ENCODE measurements at regions not wholly inside any gene's neighbourhood (a gene's known extent, or its start where the extent isn't known, plus 50 kb on each side); places are given as distances from the start of the nearest gene placed in this dataset.

DNA sequence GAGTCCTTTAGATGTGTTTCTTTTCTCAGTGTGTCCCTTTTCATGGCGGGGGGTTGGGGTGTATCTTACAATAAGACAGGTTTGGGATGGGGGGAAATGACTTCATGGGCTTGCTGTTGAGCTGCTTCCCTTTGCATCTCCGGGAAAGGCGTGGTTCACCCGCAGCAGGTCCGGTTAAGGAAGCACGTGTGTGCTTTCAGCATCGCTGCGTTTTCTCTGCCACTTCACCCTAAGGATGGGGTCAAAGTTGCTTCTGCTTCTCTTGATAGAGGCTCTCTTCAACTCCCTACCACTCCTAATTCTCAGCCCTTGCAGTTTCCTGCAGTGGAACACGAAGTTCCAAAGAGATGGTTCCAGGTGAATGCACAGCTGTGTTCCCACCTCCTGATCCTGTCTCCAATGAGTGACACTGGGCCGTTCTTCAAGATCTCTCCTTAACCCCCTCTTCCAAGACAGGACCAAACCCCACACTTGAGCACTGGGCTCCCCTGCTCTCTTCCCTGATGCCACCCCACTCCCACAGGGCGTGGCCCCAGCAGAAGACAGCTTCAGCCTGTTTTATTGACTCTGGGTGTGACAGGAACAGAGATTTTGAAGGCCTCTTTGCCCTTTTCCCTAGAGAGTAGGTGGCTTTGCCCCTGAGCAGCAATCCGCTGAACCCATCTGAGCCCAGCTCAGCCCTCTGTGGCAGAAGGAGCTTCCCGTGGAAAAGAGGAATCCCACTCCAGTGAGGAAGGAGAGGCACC, 85.2 kb downstream of the PLEKHG1 start:
- H3F3A ChIP-seq (ENCODE audit: insufficient read depth), result peaks cover 5% of the 10 kb centered on the region; the same call in 1 of the 2 replicates
- H3K27me3 ChIP-seq (ENCODE audit: low read length), result no peaks in the 10 kb centered on the region
- H3K9me3 ChIP-seq (ENCODE audit: insufficient read depth, low read length), result no peaks in the 10 kb centered on the region
- H3K4me2 ChIP-seq (ENCODE audit: low read depth, low read length, poor library complexity, severe bottlenecking), result peak overlapping the region; percentile 5
- TF ChIP-seq CTCF (IDR thresholded peaks at IDR 0.05; ENCODE audit: insufficient read depth, low read length, poor library complexity, severe bottlenecking) (no peak), EZH2phosphoT487 (conservative IDR thresholded peaks at IDR 0.05; ENCODE audit: low read length) (no peak)
- no peaks in the 10 kb centered on the region for H3K79me2 ChIP-seq (ENCODE audit: insufficient read depth, low read length)
- no peak overlapping the region for H2AFZ ChIP-seq (ENCODE audit: low read depth, low read length, severe bottlenecking)
- H3K27ac ChIP-seq (ENCODE audit: low read depth, low read length), result no peak overlapping the region
- no peak overlapping the region for H3K4me3 ChIP-seq (ENCODE audit: insufficient read depth, low read length, poor library complexity, severe bottlenecking)
- no peak overlapping the region for H3K9ac ChIP-seq (ENCODE audit: low read length)
- no peaks in the 10 kb centered on the region for H4K20me1 ChIP-seq (ENCODE audit: low read depth, low read length)
- H3K36me3 ChIP-seq (ENCODE audit: low read length), result no peaks in the 10 kb centered on the region
- no peaks in the 10 kb centered on the region for H3K9me2 ChIP-seq (replicated peaks; ENCODE audit: insufficient read depth, low read length)

DNA sequence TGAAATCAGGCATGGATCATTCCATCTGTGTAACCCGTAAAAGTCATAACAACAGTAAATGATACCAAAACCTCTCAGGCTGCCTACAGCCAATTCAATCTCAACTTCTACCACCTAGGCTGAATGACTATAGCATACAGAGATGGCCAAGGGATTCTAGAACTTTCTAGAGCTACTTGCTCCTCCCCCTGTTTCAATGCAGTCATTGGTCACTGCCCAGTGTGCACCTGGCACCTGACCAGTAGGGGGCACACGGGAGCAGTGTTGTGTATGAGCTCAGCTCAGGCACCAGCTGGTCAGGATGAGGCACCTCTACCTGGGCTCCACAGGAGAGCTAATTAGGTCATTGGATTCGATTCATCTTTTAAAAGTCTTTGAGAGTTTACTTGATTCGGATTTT, 86.2 kb downstream of the PLEKHG1 start:
- H3K9me3 ChIP-seq (ENCODE audit: insufficient read depth, low read length), result no peaks in the 10 kb centered on the region
- no peak overlapping the region for H3K4me3 ChIP-seq (ENCODE audit: insufficient read depth, low read length, poor library complexity, severe bottlenecking)
- no peak overlapping the region for H3K27ac ChIP-seq (ENCODE audit: low read depth, low read length)
- peaks cover 10% of the 10 kb centered on the region; the same call in 1 of the 2 replicates for H3F3A ChIP-seq (ENCODE audit: insufficient read depth)
- no peaks in the 10 kb centered on the region for H4K20me1 ChIP-seq (ENCODE audit: low read depth, low read length)
- H3K4me2 ChIP-seq (ENCODE audit: low read depth, low read length, poor library complexity, severe bottlenecking), result no peak overlapping the region
- no peaks in the 10 kb centered on the region for H3K36me3 ChIP-seq (ENCODE audit: low read length)
- no peaks in the 10 kb centered on the region for H3K27me3 ChIP-seq (ENCODE audit: low read length)
- H2AFZ ChIP-seq (ENCODE audit: low read depth, low read length, severe bottlenecking), result no peak overlapping the region
- no peaks in the 10 kb centered on the region for H3K9me2 ChIP-seq (replicated peaks; ENCODE audit: insufficient read depth, low read length)
- H3K79me2 ChIP-seq (ENCODE audit: insufficient read depth, low read length), result no peaks in the 10 kb centered on the region
- TF ChIP-seq CTCF (IDR thresholded peaks at IDR 0.05; ENCODE audit: insufficient read depth, low read length, poor library complexity, severe bottlenecking) (peak; percentile 96), EZH2phosphoT487 (conservative IDR thresholded peaks at IDR 0.05; ENCODE audit: low read length) (no peak)
- no peak overlapping the region for H3K9ac ChIP-seq (ENCODE audit: low read length)

DNA sequence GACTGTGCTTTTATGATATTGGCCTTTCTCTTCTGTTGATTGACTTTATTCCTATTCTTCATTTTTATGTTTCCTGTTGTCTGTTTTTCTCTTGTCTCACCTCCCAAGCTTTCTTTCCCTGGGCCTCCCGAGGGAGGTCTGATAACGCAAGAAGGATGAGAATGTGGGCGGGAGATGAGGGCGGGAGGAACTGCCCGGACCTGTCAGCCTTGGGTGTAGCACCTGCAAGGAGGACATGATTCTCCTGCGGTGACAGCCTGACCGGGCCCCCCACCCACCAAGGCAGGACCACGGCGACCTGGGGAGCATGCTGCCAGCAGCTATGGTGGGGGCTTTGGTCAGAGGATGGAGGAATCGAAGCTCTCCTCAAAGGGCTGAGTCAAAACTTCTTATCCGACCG, 86.9 kb downstream of the PLEKHG1 start:
- Histone ChIP-seq H3K9ac (ENCODE audit: low read length) (no peak overlapping the region), H3K9me2 (replicated peaks; ENCODE audit: insufficient read depth, low read length) (no peaks in the 10 kb centered on the region), H4K20me1 (ENCODE audit: low read depth, low read length) (no peaks in the 10 kb centered on the region), H3K4me3 (ENCODE audit: insufficient read depth, low read length, poor library complexity, severe bottlenecking) (no peak overlapping the region), H3K79me2 (ENCODE audit: insufficient read depth, low read length) (no peaks in the 10 kb centered on the region), H3K4me2 (ENCODE audit: low read depth, low read length, poor library complexity, severe bottlenecking) (no peak overlapping the region), H3K27me3 (ENCODE audit: low read length) (no peaks in the 10 kb centered on the region), H3K27ac (ENCODE audit: low read depth, low read length) (no peak overlapping the region), H3K9me3 (ENCODE audit: insufficient read depth, low read length) (no peaks in the 10 kb centered on the region), H3K36me3 (ENCODE audit: low read length) (no peaks in the 10 kb centered on the region), H3F3A (ENCODE audit: insufficient read depth) (peaks cover 10% of the 10 kb centered on the region; the same call in 1 of the 2 replicates), H2AFZ (ENCODE audit: low read depth, low read length, severe bottlenecking) (no peak overlapping the region)
- TF ChIP-seq EZH2phosphoT487 (conservative IDR thresholded peaks at IDR 0.05; ENCODE audit: low read length), result no peak
- TF ChIP-seq CTCF (IDR thresholded peaks at IDR 0.05; ENCODE audit: insufficient read depth, low read length, poor library complexity, severe bottlenecking), result no peak

Data from SU-DHL-6 (cell line).